ENCODE measurements at regions not wholly inside any gene's neighbourhood (a gene's known extent, or its start where the extent isn't known, plus 50 kb on each side); places are given as distances from the start of the nearest gene placed in this dataset.

GRCh38 chr10:131563411-131563810, 251.9 kb upstream of the TCERG1L start:
- no peak for DNase-seq (ENCODE audit: low read depth)

- no peak for DNase-seq (ENCODE audit: low read depth)
These were observed 256.0 kb upstream of the TCERG1L start for GRCh38 chr10:131567279-131568162.

- DNase-seq (ENCODE audit: low read depth): no peak
These were observed 257.3 kb upstream of the TCERG1L start for GRCh38 chr10:131568866-131569265.

GRCh38 chr10:131569851-131570715, 258.6 kb upstream of the TCERG1L start:
- no peak for DNase-seq (ENCODE audit: low read depth)

- DNase-seq (ENCODE audit: low read depth): no peak
These were observed 259.3 kb upstream of the TCERG1L start for GRCh38 chr10:131570716-131571307.

GRCh38 chr10:131571346-131571745, 259.8 kb upstream of the TCERG1L start:
- DNase-seq (ENCODE audit: low read depth): no peak

- no peak for DNase-seq (ENCODE audit: low read depth)
These were observed 260.3 kb upstream of the TCERG1L start for GRCh38 chr10:131571865-131572264.

- DNase-seq (ENCODE audit: low read depth): no peak
These were observed 261.7 kb upstream of the TCERG1L start for GRCh38 chr10:131573256-131573655.

GRCh38 chr10:131573707-131574106, 262.2 kb upstream of the TCERG1L start:
- no peak for DNase-seq (ENCODE audit: low read depth)

GRCh38 chr10:131574363-131574706, 262.8 kb upstream of the TCERG1L start:
- no peak for DNase-seq (ENCODE audit: low read depth)

GRCh38 chr10:131574707-131575430, 263.3 kb upstream of the TCERG1L start:
- no peak for DNase-seq (ENCODE audit: low read depth)

- no peak for DNase-seq (ENCODE audit: low read depth)
These were observed 264.4 kb upstream of the TCERG1L start for GRCh38 chr10:131575877-131576276.

GRCh38 chr10:131576341-131577177, 265.0 kb upstream of the TCERG1L start:
- DNase-seq (ENCODE audit: low read depth): no peak

- no peak for DNase-seq (ENCODE audit: low read depth)
These were observed 265.6 kb upstream of the TCERG1L start for GRCh38 chr10:131577178-131577555.

- DNase-seq (ENCODE audit: low read depth): no peak
These were observed 266.4 kb upstream of the TCERG1L start for GRCh38 chr10:131577786-131578471.

- no peak for DNase-seq (ENCODE audit: low read depth)
These were observed 267.0 kb upstream of the TCERG1L start for GRCh38 chr10:131578472-131578970.

- DNase-seq (ENCODE audit: low read depth): no peak
These were observed 267.9 kb upstream of the TCERG1L start for GRCh38 chr10:131579251-131580071.

- no peak for DNase-seq (ENCODE audit: low read depth)
These were observed 268.6 kb upstream of the TCERG1L start for GRCh38 chr10:131580076-131580652.

- no peak for DNase-seq (ENCODE audit: low read depth)
These were observed 269.2 kb upstream of the TCERG1L start for GRCh38 chr10:131580674-131581073.

All from stimulated activated CD8-positive, alpha-beta memory T cell treated with anti-CD3 and anti-CD28 coated beads, Interleukin-12 subunit alpha, Interleukin-12 subunit beta, amount 100 ng/mL, for 1 hour (primary cell).